RWPE2 (cell line): ENCODE measurements at regions not wholly inside any gene's neighbourhood (a gene's known extent, or its start where the extent isn't known, plus 50 kb on each side); places are given as distances from the start of the nearest gene placed in this dataset.

Experiments used
- ATAC-seq: fragments of 200-7000 bp; cut with Tn5 transposase; 3 replicates; pipeline ENCODE4 v1.9.1; 2021; ENCODE audit warnings: low read depth
- DNase-seq: peaks from one replicate; pipeline ENCODE4 v3.0.0-alpha.2; 2020; ENCODE audit warnings: low spot score
- H3K27ac ChIP-seq: fragments of 450-650 bp; 2 replicates; pipeline ENCODE4 v1.5.1; 2017; ENCODE audit warnings: mild to moderate bottlenecking; ENCODE audit not compliant: poor library complexity, severe bottlenecking
- H3K27me3 ChIP-seq: fragments of 250-450 bp; sonication (Bioruptor Pico); 2 replicates; pipeline ENCODE4 v1.5.1; 2021; ENCODE audit warnings: mild to moderate bottlenecking, moderate library complexity; ENCODE audit not compliant: insufficient read depth, poor library complexity, severe bottlenecking
- H3K36me3 ChIP-seq: fragments of 250-450 bp; sonication (Bioruptor Pico); 2 replicates; pipeline ENCODE4 v1.5.1; 2020; ENCODE audit warnings: low read depth, mild to moderate bottlenecking, moderate library complexity
- H3K4me1 ChIP-seq: fragments of 250-450 bp; sonication (Bioruptor Pico); 2 replicates; pipeline ENCODE4 v1.5.1; 2021; ENCODE audit warnings: mild to moderate bottlenecking, moderate library complexity; ENCODE audit not compliant: insufficient read depth, poor library complexity, severe bottlenecking
- H3K4me3 ChIP-seq: fragments of 250-450 bp; sonication (Bioruptor Pico); 2 replicates; pipeline ENCODE4 v1.5.1; 2021; ENCODE audit warnings: mild to moderate bottlenecking, moderate library complexity; ENCODE audit not compliant: severe bottlenecking
- H3K9me3 ChIP-seq: fragments of 250-450 bp; sonication (Bioruptor Pico); 2 replicates; pipeline ENCODE4 v1.5.1; 2021; ENCODE audit warnings: mild to moderate bottlenecking, moderate library complexity; ENCODE audit not compliant: severe bottlenecking
- TF ChIP-seq, protein P1 (sequence below): fragments of 450-650 bp; IDR thresholded peaks from one replicate; pipeline ENCODE4 v1.5.1; 2017; ENCODE audit warnings: mild to moderate bottlenecking, moderate library complexity; ENCODE audit not compliant: poor library complexity, severe bottlenecking

DNA sequence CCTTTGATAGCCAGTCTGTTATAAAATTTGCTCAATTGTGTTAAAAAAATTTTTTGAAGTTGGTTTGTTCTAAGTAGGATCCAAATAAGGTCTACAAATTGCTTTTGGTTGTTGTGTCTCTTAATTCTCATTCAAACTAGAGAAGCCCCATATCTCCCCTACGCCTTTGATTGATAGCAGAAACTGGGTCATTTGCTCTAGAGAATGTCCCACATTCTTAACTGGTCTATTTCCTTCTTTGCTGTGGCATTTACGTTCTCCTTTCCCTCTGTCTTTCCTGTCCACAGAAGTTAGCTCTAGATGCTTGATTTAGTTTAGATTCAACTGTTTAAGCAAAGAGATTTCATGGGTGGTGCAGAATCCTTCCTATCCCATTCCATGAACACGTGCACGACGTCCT lies 174.6 kb upstream of the SVIL start:
- H3K27me3 ChIP-seq, result no peaks in the 10 kb centered on the region
- no peaks in the 10 kb centered on the region for H3K9me3 ChIP-seq
- DNase-seq (no peak), ATAC-seq (no peak)
- H3K36me3 ChIP-seq, result no peaks in the 10 kb centered on the region
- H3K27ac ChIP-seq, result no peak overlapping the region
- TF ChIP-seq, protein P1, sequence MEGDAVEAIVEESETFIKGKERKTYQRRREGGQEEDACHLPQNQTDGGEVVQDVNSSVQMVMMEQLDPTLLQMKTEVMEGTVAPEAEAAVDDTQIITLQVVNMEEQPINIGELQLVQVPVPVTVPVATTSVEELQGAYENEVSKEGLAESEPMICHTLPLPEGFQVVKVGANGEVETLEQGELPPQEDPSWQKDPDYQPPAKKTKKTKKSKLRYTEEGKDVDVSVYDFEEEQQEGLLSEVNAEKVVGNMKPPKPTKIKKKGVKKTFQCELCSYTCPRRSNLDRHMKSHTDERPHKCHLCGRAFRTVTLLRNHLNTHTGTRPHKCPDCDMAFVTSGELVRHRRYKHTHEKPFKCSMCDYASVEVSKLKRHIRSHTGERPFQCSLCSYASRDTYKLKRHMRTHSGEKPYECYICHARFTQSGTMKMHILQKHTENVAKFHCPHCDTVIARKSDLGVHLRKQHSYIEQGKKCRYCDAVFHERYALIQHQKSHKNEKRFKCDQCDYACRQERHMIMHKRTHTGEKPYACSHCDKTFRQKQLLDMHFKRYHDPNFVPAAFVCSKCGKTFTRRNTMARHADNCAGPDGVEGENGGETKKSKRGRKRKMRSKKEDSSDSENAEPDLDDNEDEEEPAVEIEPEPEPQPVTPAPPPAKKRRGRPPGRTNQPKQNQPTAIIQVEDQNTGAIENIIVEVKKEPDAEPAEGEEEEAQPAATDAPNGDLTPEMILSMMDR, result no peak
- H3K4me1 ChIP-seq, result peaks cover 46% of the 10 kb centered on the region
- H3K4me3 ChIP-seq, result no peak overlapping the region

DNA sequence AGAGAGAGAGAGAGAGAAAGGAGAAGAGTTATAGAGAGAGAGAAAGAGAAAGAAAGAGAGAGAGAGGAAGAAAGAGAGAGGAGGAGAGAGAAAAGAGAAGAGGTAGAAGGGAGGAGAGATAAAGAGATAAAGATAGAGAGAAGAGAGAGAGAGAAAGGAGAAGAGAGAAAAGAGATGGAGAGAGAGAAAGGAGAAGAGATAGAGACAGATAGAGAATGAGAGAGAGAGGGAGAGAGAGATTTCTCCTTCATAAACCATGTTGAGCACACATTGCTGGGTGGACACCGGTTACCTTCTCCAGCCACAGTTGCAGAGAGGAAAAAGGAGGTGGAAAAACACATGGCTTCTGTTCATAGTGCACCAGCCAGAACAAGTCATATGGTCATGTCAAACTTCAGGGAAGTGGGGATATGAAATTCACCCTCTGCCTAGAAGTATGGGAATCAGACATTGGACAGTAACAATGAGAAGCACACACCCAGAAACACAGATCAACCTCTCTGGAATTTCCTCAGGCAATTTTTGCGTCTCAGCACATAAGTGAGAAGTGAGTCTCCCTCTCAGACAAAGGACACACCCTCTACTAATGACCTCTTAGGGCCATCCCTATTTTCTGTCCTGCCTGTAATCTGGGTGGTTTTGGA lies 172.5 kb upstream of the SVIL start:
- peak overlapping the region; percentile 92 for H3K27ac ChIP-seq
- H3K36me3 ChIP-seq, result no peaks in the 10 kb centered on the region
- no peaks in the 10 kb centered on the region for H3K9me3 ChIP-seq
- TF ChIP-seq, protein P1, result no peak
- no peak overlapping the region for H3K4me3 ChIP-seq
- peaks cover 57% of the 10 kb centered on the region for H3K4me1 ChIP-seq
- H3K27me3 ChIP-seq, result no peaks in the 10 kb centered on the region
- peak; percentile 81 for ATAC-seq
- DNase-seq, result no peak

DNA sequence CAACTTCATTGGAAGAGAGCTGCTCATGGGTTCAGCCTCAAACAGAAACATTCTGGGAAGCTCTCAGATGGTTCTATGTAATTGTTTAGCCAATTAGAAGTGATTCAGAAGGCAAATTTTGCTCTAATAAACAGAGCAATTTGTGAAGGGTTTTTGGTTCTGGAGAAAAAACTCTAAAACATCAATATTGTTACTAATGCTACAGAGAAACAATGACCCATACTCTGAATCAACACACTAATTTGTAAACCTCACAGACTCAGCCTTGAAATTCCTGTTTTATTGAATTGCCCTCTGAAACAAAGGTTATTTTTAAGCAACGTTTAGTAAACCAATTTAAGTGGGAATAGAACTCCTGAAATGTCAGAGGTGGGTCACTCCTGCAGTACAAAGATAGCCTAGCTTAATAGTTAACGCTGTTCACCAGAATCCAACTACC lies 171.6 kb upstream of the SVIL start:
- peak overlapping the region; percentile 92 for H3K27ac ChIP-seq
- TF ChIP-seq, protein P1, result no peak
- DNase-seq (no peak), ATAC-seq (no peak)
- no peaks in the 10 kb centered on the region for H3K27me3 ChIP-seq
- no peaks in the 10 kb centered on the region for H3K9me3 ChIP-seq
- H3K4me3 ChIP-seq, result no peak overlapping the region
- peaks cover 50% of the 10 kb centered on the region for H3K4me1 ChIP-seq
- no peaks in the 10 kb centered on the region for H3K36me3 ChIP-seq

DNA sequence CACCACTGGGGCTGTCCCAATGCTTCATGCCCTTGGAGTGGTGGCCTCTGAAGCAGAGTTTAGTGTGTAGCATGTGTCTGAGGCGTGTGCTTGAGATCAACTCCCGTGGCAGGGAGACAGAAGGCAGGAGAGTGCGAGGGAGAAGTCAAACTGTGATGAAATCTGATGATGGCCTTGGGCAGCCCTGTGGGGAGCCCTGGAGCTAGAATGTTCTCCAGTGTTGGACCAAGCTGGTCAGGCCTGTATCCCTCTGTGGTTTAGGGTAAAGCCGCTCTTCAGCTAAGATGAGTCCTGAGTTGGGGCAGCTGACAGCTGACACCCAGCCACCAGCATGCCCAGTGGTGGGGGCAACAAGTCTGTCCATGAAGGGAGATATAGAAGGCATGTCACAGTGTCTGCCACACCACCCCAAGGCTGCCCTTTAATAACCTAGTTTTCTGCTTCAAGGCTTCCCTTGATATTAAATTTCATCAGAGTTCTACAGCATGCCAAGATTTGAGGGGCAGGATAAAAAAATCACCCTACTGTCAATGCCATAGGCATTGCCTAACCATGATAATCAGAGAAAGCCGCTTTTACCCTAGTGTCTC lies 170.5 kb upstream of the SVIL start:
- Histone ChIP-seq H3K27me3 (no peaks in the 10 kb centered on the region), H3K36me3 (no peaks in the 10 kb centered on the region), H3K27ac (peak overlapping the region; percentile 92), H3K4me3 (no peak overlapping the region), H3K9me3 (no peaks in the 10 kb centered on the region), H3K4me1 (peaks cover 39% of the 10 kb centered on the region)
- ATAC-seq (no peak), DNase-seq (no peak)
- TF ChIP-seq, protein P1, result no peak
